ENCODE measurements at regions not wholly inside any gene's neighbourhood (a gene's known extent, or its start where the extent isn't known, plus 50 kb on each side); places are given as distances from the start of the nearest gene placed in this dataset.

DNA sequence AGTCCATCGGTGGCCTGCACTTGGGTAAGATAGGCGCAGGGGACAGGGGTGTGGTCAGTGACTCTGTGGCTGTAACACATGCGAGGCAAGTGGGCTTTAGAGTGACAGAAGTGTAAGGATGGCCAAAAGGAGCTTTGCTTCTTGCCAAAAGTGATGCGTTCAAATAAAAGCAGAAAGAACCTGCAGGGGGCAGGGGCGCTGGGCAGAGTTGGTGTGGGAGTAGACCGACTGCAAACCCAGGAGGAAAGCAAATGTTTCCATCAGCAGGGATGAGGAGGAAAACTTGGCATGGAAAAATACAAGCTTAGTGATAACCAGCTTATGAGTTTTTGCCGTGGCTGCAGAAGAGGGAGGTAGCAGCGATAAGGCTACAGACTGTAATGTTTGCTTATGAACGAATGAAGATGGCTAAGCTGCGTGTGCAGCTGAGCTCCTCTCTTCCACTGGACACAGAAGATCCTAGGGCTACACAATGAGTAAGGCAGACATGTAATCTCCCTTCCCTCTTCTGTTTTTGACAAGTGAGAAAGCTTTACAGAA, 149.4 kb downstream of the WNT5A start:
- Histone ChIP-seq H3K9me3 (replicated peaks; ENCODE audit: control insufficient read depth, insufficient read depth, low read length) (no peaks in the 10 kb centered on the region), H3K36me3 (ENCODE audit: control insufficient read depth in 2 of 2, insufficient read depth in 2 of 2, low read length in 1 of 2) (no peaks in the 10 kb centered on the region), H3K79me2 (ENCODE audit: control insufficient read depth, insufficient read depth, low read length) (no peaks in the 10 kb centered on the region), H2AFZ (ENCODE audit: control insufficient read depth, low read depth, low read length) (no peak overlapping the region), H3K27me3 (replicated peaks in 1 of 2; ENCODE audit: control insufficient read depth in 2 of 2, insufficient read depth in 2 of 2, low read length in 1 of 2) (no peaks in the 10 kb centered on the region; a peak in 1 of 4 replicates), H3K27ac (ENCODE audit: control insufficient read depth, insufficient read depth) (no peak overlapping the region), H3K4me1 (ENCODE audit: control insufficient read depth, insufficient read depth, low read length) (no peaks in the 10 kb centered on the region), H4K20me1 (ENCODE audit: control insufficient read depth, insufficient read depth) (no peaks in the 10 kb centered on the region), H3K4me3 (no peak overlapping the region), H3K9ac (ENCODE audit: control insufficient read depth, insufficient read depth, low read length) (no peak overlapping the region), H3K4me2 (ENCODE audit: control insufficient read depth, insufficient read depth) (no peak overlapping the region)
- no peak for ATAC-seq
- RAD21 ChIA-PET (ENCODE audit: unreplicated experiment) = no interaction called here
- POLR2A ChIA-PET = no interaction called here
- WGBS (ENCODE audit: insufficient coverage, insufficient replicate concordance, low lambda C conversion rate, missing lambda C conversion rate) = 28% methylated on average over 10 of the region's 10 CpGs
- CTCF ChIA-PET = no interaction called here
- DNase-seq (ENCODE audit: low read depth, low spot score) = no peak
- no peak for FAIRE-seq
- BruUV-seq (replicated peaks) = no TSS peak
- TF ChIP-seq ZBED1 (IDR thresholded peaks at IDR 0.05; ENCODE audit: borderline replicate concordance) (no peak), CHD4 (IDR thresholded peaks at IDR 0.05) (no peak), GABPA (IDR thresholded peaks at IDR 0.05; ENCODE audit: low read depth) (no peak)
- TF ChIP-seq, protein P1, sequence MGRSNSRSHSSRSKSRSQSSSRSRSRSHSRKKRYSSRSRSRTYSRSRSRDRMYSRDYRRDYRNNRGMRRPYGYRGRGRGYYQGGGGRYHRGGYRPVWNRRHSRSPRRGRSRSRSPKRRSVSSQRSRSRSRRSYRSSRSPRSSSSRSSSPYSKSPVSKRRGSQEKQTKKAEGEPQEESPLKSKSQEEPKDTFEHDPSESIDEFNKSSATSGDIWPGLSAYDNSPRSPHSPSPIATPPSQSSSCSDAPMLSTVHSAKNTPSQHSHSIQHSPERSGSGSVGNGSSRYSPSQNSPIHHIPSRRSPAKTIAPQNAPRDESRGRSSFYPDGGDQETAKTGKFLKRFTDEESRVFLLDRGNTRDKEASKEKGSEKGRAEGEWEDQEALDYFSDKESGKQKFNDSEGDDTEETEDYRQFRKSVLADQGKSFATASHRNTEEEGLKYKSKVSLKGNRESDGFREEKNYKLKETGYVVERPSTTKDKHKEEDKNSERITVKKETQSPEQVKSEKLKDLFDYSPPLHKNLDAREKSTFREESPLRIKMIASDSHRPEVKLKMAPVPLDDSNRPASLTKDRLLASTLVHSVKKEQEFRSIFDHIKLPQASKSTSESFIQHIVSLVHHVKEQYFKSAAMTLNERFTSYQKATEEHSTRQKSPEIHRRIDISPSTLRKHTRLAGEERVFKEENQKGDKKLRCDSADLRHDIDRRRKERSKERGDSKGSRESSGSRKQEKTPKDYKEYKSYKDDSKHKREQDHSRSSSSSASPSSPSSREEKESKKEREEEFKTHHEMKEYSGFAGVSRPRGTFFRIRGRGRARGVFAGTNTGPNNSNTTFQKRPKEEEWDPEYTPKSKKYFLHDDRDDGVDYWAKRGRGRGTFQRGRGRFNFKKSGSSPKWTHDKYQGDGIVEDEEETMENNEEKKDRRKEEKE (IDR thresholded peaks at IDR 0.05) = no peak
- in situ Hi-C loops (cut with MboI) = no loop called here
- intact Hi-C loops (cut with micrococcal nuclease; ENCODE audit: unreplicated experiment) = no loop called here
- SMC1A ChIA-PET (ENCODE audit: uncharacterized antibody, unreplicated experiment) = interaction anchor here (1.1 kb wide), 1 partner anchor 9 kb away, joined by 4 read pairs; no protein-coding TSS in a partner anchor

DNA sequence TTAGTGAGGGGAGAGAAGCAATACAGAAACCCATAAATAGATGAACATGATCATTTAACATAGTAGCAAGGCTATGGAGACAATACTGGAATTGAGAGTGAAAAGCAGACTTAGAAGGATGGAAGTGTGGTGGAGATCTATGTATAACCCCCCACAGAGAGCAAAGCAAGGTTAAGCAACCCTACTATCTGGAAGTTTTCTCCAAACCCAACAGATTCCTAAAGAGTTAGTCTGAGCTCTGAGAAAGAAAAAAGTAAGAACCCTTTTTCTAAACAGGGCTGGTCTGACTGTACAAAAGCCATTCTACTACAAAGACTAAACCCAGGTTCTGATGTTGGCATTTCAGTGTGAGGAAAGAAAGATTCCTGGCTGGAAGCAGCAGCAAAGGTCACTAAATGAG, 153.2 kb downstream of the WNT5A start:
- CTCF ChIA-PET = no interaction called here
- no peak overlapping the region for H3K4me3 ChIP-seq
- no peak overlapping the region for H2AFZ ChIP-seq (ENCODE audit: control insufficient read depth, low read depth, low read length)
- no peaks in the 10 kb centered on the region for H3K79me2 ChIP-seq (ENCODE audit: control insufficient read depth, insufficient read depth, low read length)
- no peak for FAIRE-seq
- POLR2A ChIA-PET = no interaction called here
- ATAC-seq = no peak
- RAD21 ChIA-PET (ENCODE audit: unreplicated experiment) = no interaction called here
- intact Hi-C loops (cut with micrococcal nuclease; ENCODE audit: unreplicated experiment) = no loop called here
- SMC1A ChIA-PET (ENCODE audit: uncharacterized antibody, unreplicated experiment) = no interaction called here
- no peak for DNase-seq (ENCODE audit: low read depth, low spot score)
- H3K27me3 ChIP-seq (replicated peaks in 1 of 2; ENCODE audit: control insufficient read depth in 2 of 2, insufficient read depth in 2 of 2, low read length in 1 of 2) = peaks cover 0 to 1% of the 10 kb centered on the region in 2 experiments; a peak in 2 of 4 replicates
- no peak overlapping the region for H3K9ac ChIP-seq (ENCODE audit: control insufficient read depth, insufficient read depth, low read length)
- H3K4me1 ChIP-seq (ENCODE audit: control insufficient read depth, insufficient read depth, low read length) = no peaks in the 10 kb centered on the region
- H3K36me3 ChIP-seq (ENCODE audit: control insufficient read depth in 2 of 2, insufficient read depth in 2 of 2, low read length in 1 of 2) = no peaks in the 10 kb centered on the region
- no peaks in the 10 kb centered on the region for H3K9me3 ChIP-seq (replicated peaks; ENCODE audit: control insufficient read depth, insufficient read depth, low read length)
- in situ Hi-C loops (cut with MboI) = no loop called here
- H3K4me2 ChIP-seq (ENCODE audit: control insufficient read depth, insufficient read depth) = no peak overlapping the region
- no peak for TF ChIP-seq BACH1 (IDR thresholded peaks at IDR 0.05; ENCODE audit: borderline replicate concordance)
- TF ChIP-seq STAT3 (IDR thresholded peaks at IDR 0.05; ENCODE audit: low read depth, low read length) = no peak
- TF ChIP-seq CHD1 (IDR thresholded peaks at IDR 0.05; ENCODE audit: low read depth, low read length) = no peak
- TF ChIP-seq RBBP5 (conservative IDR thresholded peaks at IDR 0.05) = no peak
- no peak for TF ChIP-seq MXI1 (IDR thresholded peaks at IDR 0.05; ENCODE audit: low read depth, low read length)
- no peak for TF ChIP-seq SUPT20H (IDR thresholded peaks at IDR 0.05; ENCODE audit: borderline replicate concordance, control insufficient read depth, low read depth, low read length)
- no peak for TF ChIP-seq IKZF2 (IDR thresholded peaks at IDR 0.05)
- TF ChIP-seq ZNF274 (IDR thresholded peaks at IDR 0.05; ENCODE audit: insufficient read depth, insufficient read length) = no peak
- no peaks in the 10 kb centered on the region for H4K20me1 ChIP-seq (ENCODE audit: control insufficient read depth, insufficient read depth)
- H3K27ac ChIP-seq (ENCODE audit: control insufficient read depth, insufficient read depth) = no peak overlapping the region
- BruUV-seq (replicated peaks) = no TSS peak

Data from GM12878 (cell line).